ENCODE measurements at regions not wholly inside any gene's neighbourhood (a gene's known extent, or its start where the extent isn't known, plus 50 kb on each side); places are given as distances from the start of the nearest gene placed in this dataset.
A peak's percentile ranks its signal among the peaks of the same experiment; 100 is the strongest.

GRCh38 chr15:58380280-58380945, 51.4 kb upstream of the LIPC start:
- ChIA-PET CTCF (no interaction called here), POLR2A (no interaction called here)
- no peaks in the 10 kb centered on the region for H3K4me1 Mint-ChIP-seq (ENCODE audit: low read depth)
- H3K36me3 Mint-ChIP-seq (ENCODE audit: low read depth), result no peaks in the 10 kb centered on the region
- intact Hi-C loops (cut with DNase I, micrococcal nuclease), result no loop called here
- no peak for DNase-seq
- no peaks in the 10 kb centered on the region for H3K27me3 ChIP-seq (ENCODE audit: control insufficient read depth in 1 of 2, insufficient read depth in 2 of 2, low read length in 2 of 2)
- TF ChIP-seq CTCF (IDR thresholded peaks at IDR 0.05), result no peak
- no peaks in the 10 kb centered on the region for H3K27me3 Mint-ChIP-seq
- no peaks in the 10 kb centered on the region for H3K4me1 ChIP-seq (ENCODE audit: insufficient read depth, low read length)
- no peak for ATAC-seq (ENCODE audit: poor library complexity)
- no peaks in the 10 kb centered on the region for H3K36me3 ChIP-seq (ENCODE audit: insufficient read depth, low read length)
- peaks cover 2% of the 10 kb centered on the region for H3K9me3 Mint-ChIP-seq
- no peak overlapping the region for H3K4me3 ChIP-seq (ENCODE audit: low read length)
- no peak overlapping the region for H3K27ac Mint-ChIP-seq
- H3K27ac ChIP-seq (ENCODE audit: low read depth in 1 of 2, low read length in 2 of 2), result no peak overlapping the region
- no peaks in the 10 kb centered on the region for H3K9me3 ChIP-seq (ENCODE audit: control insufficient read depth in 1 of 2, insufficient read depth in 1 of 2, low read length in 2 of 2)
- no peak overlapping the region for H3K4me3 Mint-ChIP-seq

GRCh38 chr15:58381697-58382096, 50.1 kb upstream of the LIPC start:
- DNase-seq, result peak in 1 of 14 experiments; percentile 11
- no peaks in the 10 kb centered on the region for H3K27me3 ChIP-seq (ENCODE audit: control insufficient read depth in 1 of 2, insufficient read depth in 2 of 2, low read length in 2 of 2)
- POLR2A ChIA-PET, result no interaction called here
- H3K4me1 ChIP-seq (ENCODE audit: insufficient read depth, low read length), result no peaks in the 10 kb centered on the region
- H3K4me1 Mint-ChIP-seq (ENCODE audit: low read depth), result no peaks in the 10 kb centered on the region
- no peak overlapping the region for H3K27ac Mint-ChIP-seq
- no peaks in the 10 kb centered on the region for H3K9me3 ChIP-seq (ENCODE audit: control insufficient read depth in 1 of 2, insufficient read depth in 1 of 2, low read length in 2 of 2)
- intact Hi-C loops (cut with DNase I, micrococcal nuclease), result no loop called here
- TF ChIP-seq CTCF (IDR thresholded peaks at IDR 0.05), result no peak
- H3K4me3 ChIP-seq (ENCODE audit: low read length), result no peak overlapping the region
- CTCF ChIA-PET, result no interaction called here
- H3K27ac ChIP-seq (ENCODE audit: low read depth in 1 of 2, low read length in 2 of 2), result no peak overlapping the region
- H3K36me3 ChIP-seq (ENCODE audit: insufficient read depth, low read length), result no peaks in the 10 kb centered on the region
- peaks cover 2% of the 10 kb centered on the region for H3K9me3 Mint-ChIP-seq
- no peaks in the 10 kb centered on the region for H3K36me3 Mint-ChIP-seq (ENCODE audit: low read depth)
- H3K27me3 Mint-ChIP-seq, result no peaks in the 10 kb centered on the region
- no peak for ATAC-seq (ENCODE audit: poor library complexity)
- no peak overlapping the region for H3K4me3 Mint-ChIP-seq

Measured in CD4-positive, alpha-beta T cell (primary cell).